Skin of body (tissue), 1 donor: ENCODE measurements at regions not wholly inside any gene's neighbourhood (a gene's known extent, or its start where the extent isn't known, plus 50 kb on each side); places are given as distances from the start of the nearest gene placed in this dataset.
"Not testable (repeated sequence)": the region's sequence is repeated elsewhere in the genome, so short reads cannot be mapped to it uniquely, and the experiment has no call there.

Experiments
- DNase-seq: peaks from one replicate; lab custom pipeline; 2025; lab: John Stamatoyannopoulos, UW

- DNase-seq = no peak
These were observed 1901.3 kb upstream of the TENM3 start for GRCh38 chr4:180341926-180342325.

GRCh38 chr4:180350901-180351300 lies 1892.3 kb upstream of the TENM3 start:
- DNase-seq = no peak

GRCh38 chr4:180356766-180357165 lies 1886.4 kb upstream of the TENM3 start:
- DNase-seq = no peak

- DNase-seq = not testable (repeated sequence)
These were observed 1883.1 kb upstream of the TENM3 start for GRCh38 chr4:180360113-180360512.

GRCh38 chr4:180363815-180364214 lies 1879.4 kb upstream of the TENM3 start:
- DNase-seq = peak; percentile 7

GRCh38 chr4:180372691-180373090 lies 1870.5 kb upstream of the TENM3 start:
- peak; percentile 36 for DNase-seq

GRCh38 chr4:180377741-180378140 lies 1865.5 kb upstream of the TENM3 start:
- no peak for DNase-seq

GRCh38 chr4:180380733-180381132 lies 1862.5 kb upstream of the TENM3 start:
- DNase-seq = no peak

- no peak for DNase-seq
These were observed 1851.6 kb upstream of the TENM3 start for GRCh38 chr4:180391613-180392012.

- DNase-seq = no peak
These were observed 1848.9 kb upstream of the TENM3 start for GRCh38 chr4:180394312-180394711.

GRCh38 chr4:180394730-180395129 lies 1848.5 kb upstream of the TENM3 start:
- DNase-seq = no peak

GRCh38 chr4:180398564-180398963 lies 1844.6 kb upstream of the TENM3 start:
- peak; percentile 50 for DNase-seq

GRCh38 chr4:180407275-180407885 lies 1835.8 kb upstream of the TENM3 start:
- DNase-seq = no peak

- DNase-seq = no peak
These were observed 1824.2 kb upstream of the TENM3 start for GRCh38 chr4:180418819-180419531.

- no peak for DNase-seq
These were observed 1820.1 kb upstream of the TENM3 start for GRCh38 chr4:180422989-180423711.

- no peak for DNase-seq
These were observed 1819.5 kb upstream of the TENM3 start for GRCh38 chr4:180423712-180424057.

GRCh38 chr4:180426938-180427337 lies 1816.3 kb upstream of the TENM3 start:
- DNase-seq = no peak

GRCh38 chr4:180430283-180430682 lies 1812.9 kb upstream of the TENM3 start:
- DNase-seq = no peak

- DNase-seq = peak; percentile 56
These were observed 1808.9 kb upstream of the TENM3 start for GRCh38 chr4:180434131-180434895.

- DNase-seq = no peak
These were observed 1806.8 kb upstream of the TENM3 start for GRCh38 chr4:180436361-180436760.

GRCh38 chr4:180437601-180438000 lies 1805.6 kb upstream of the TENM3 start:
- DNase-seq = no peak

- no peak for DNase-seq
These were observed 1794.9 kb upstream of the TENM3 start for GRCh38 chr4:180448306-180448705.
